ENCODE measurements at regions not wholly inside any gene's neighbourhood (a gene's known extent, or its start where the extent isn't known, plus 50 kb on each side); places are given as distances from the start of the nearest gene placed in this dataset.

GRCh38 chr2:57576983-57577382 is 469.6 kb upstream of the VRK2 start:
- intact Hi-C loops (cut with micrococcal nuclease; ENCODE audit: unreplicated experiment) (no loop called here), in situ Hi-C loops (cut with HindIII; ENCODE audit: low pct_unique_long_range_greater_than_20kb, low sequenced_read_pairs) (no loop called here)
- DNase-seq (ENCODE audit: low read depth, low spot score) (no peak), ATAC-seq (no peak)
- H3K4me3 ChIP-seq (ENCODE audit: low read depth in 2 of 2, low read length in 2 of 2), result no peak overlapping the region
- ChIA-PET CTCF (no interaction called here), POLR2A (no interaction called here)
- no peak for TF ChIP-seq REST (IDR thresholded peaks at IDR 0.05; ENCODE audit: insufficient read depth in 1 of 2, low read depth in 2 of 2, low read length in 1 of 2)
- TF ChIP-seq CTCF (IDR thresholded peaks at IDR 0.05), result no peak
- no peak for TF ChIP-seq POLR2AphosphoS5 (IDR thresholded peaks at IDR 0.05; ENCODE audit: low read depth, low read length)
- no peak for TF ChIP-seq SIN3A (IDR thresholded peaks at IDR 0.05; ENCODE audit: borderline replicate concordance, insufficient read depth, low read depth, low read length)
- no peak for TF ChIP-seq TCF7L2 (IDR thresholded peaks at IDR 0.05; ENCODE audit: low read depth, low read length)
- H3K27me3 ChIP-seq (ENCODE audit: control insufficient read depth, insufficient read depth, low read length), result no peaks in the 10 kb centered on the region
- H3K9me3 ChIP-seq (ENCODE audit: control insufficient read depth, insufficient read depth, low read depth, low read length), result no peaks in the 10 kb centered on the region
- H3K4me1 ChIP-seq (ENCODE audit: control insufficient read depth, insufficient read depth, low read length), result no peaks in the 10 kb centered on the region
- H3K27ac ChIP-seq (ENCODE audit: low read length), result no peak overlapping the region
- H3K36me3 ChIP-seq (ENCODE audit: control insufficient read depth, insufficient read depth, low read length), result no peaks in the 10 kb centered on the region
- no TSS peak for BruUV-seq (replicated peaks)

GRCh38 chr2:57597940-57598339 is 448.7 kb upstream of the VRK2 start:
- ChIA-PET CTCF (no interaction called here), POLR2A (no interaction called here)
- no peak for DNase-seq (ENCODE audit: low read depth, low spot score)
- in situ Hi-C loops (cut with HindIII; ENCODE audit: low pct_unique_long_range_greater_than_20kb, low sequenced_read_pairs), result no loop called here
- no peak for ATAC-seq
- no peak for TF ChIP-seq REST (IDR thresholded peaks at IDR 0.05; ENCODE audit: insufficient read depth in 1 of 2, low read depth in 2 of 2, low read length in 1 of 2)
- TF ChIP-seq TCF7L2 (IDR thresholded peaks at IDR 0.05; ENCODE audit: low read depth, low read length), result no peak
- no peak for TF ChIP-seq CTCF (IDR thresholded peaks at IDR 0.05)
- TF ChIP-seq SIN3A (IDR thresholded peaks at IDR 0.05; ENCODE audit: borderline replicate concordance, insufficient read depth, low read depth, low read length), result no peak
- TF ChIP-seq POLR2AphosphoS5 (IDR thresholded peaks at IDR 0.05; ENCODE audit: low read depth, low read length), result no peak
- intact Hi-C loops (cut with micrococcal nuclease; ENCODE audit: unreplicated experiment), result no loop called here
- Histone ChIP-seq H3K36me3 (ENCODE audit: control insufficient read depth, insufficient read depth, low read length) (no peaks in the 10 kb centered on the region), H3K4me3 (ENCODE audit: low read depth in 2 of 2, low read length in 2 of 2) (no peak overlapping the region), H3K9me3 (ENCODE audit: control insufficient read depth, insufficient read depth, low read depth, low read length) (no peaks in the 10 kb centered on the region; the same call in 1 of the 2 replicates), H3K27me3 (ENCODE audit: control insufficient read depth, insufficient read depth, low read length) (no peaks in the 10 kb centered on the region), H3K27ac (ENCODE audit: low read length) (no peak overlapping the region), H3K4me1 (ENCODE audit: control insufficient read depth, insufficient read depth, low read length) (no peaks in the 10 kb centered on the region)
- no TSS peak for BruUV-seq (replicated peaks)

Measured in Panc1 (cell line).